SU-DHL-6 (cell line): ENCODE measurements at regions not wholly inside any gene's neighbourhood (a gene's known extent, or its start where the extent isn't known, plus 50 kb on each side); places are given as distances from the start of the nearest gene placed in this dataset.

Experiments
- CTCF ChIP-seq: fragments of 200-600 bp; sonication (generic); IDR thresholded peaks from one replicate; pipeline ENCODE4 v1.5.1; 2017; ENCODE audit warnings: antibody characterized with exemption, mild to moderate bottlenecking, low read length, moderate library complexity; ENCODE audit not compliant: insufficient read depth, poor library complexity, severe bottlenecking
- EZH2phosphoT487 ChIP-seq: fragments of 200-600 bp; sonication (generic), shearing (Covaris generic); conservative IDR thresholded peaks from 2 replicates; pipeline ENCODE4 v1.6.1; 2018; ENCODE audit warnings: mild to moderate bottlenecking, antibody characterized with exemption, low read length, moderate library complexity, mixed read lengths

- TF ChIP-seq CTCF (no peak), EZH2phosphoT487 (no peak)
Measured at GRCh38 chr5:130571076-130571475, 594.0 kb downstream of the HINT1 start.
